ENCODE measurements at regions not wholly inside any gene's neighbourhood (a gene's known extent, or its start where the extent isn't known, plus 50 kb on each side); places are given as distances from the start of the nearest gene placed in this dataset.
A peak's percentile ranks its signal among the peaks of the same experiment; 100 is the strongest.
"Not testable (repeated sequence)": the region's sequence is repeated elsewhere in the genome, so short reads cannot be mapped to it uniquely, and the experiment has no call there.

DNA sequence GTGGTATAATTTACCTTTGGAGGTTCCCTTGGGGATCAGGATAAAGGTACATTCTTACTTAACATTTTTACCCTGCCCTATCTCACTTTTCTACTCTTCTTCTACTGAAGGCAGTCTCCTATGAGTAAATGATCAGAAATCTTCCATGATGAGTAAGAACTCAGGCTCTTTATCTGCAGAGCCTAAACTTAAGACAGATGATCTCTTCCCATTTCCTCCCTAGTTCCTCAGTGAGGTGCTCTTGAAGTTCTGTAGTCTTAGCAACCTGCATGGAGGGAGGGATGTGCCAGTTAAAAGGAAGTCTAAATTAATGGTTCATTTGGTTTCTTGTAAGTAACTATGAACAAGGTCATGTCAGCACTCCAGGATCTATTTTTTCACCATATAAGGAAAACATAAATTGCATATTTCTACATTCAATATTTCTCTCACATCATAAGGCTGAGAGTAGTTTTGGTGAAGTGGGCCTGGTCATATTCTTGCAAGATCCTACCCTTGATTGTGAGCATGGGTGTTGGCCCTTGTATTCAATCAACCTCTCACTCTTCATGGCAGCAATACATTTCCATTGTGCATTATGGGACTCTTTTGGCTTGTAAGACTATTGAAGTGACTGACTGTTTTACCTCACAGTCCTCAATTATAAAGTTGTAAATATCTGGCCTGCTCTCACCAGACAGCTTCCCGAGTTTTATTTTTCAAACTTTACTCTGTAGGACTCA lies 295.5 kb downstream of the SLC7A11 start:
- no peaks in the 10 kb centered on the region for H3K9me2 ChIP-seq
- no peak overlapping the region for H3K4me2 ChIP-seq
- H3K79me2 ChIP-seq (ENCODE audit: insufficient read depth), result no peaks in the 10 kb centered on the region
- no peaks in the 10 kb centered on the region for H3K27me3 ChIP-seq (ENCODE audit: insufficient read depth)
- H4K20me1 ChIP-seq (ENCODE audit: insufficient read depth), result no peaks in the 10 kb centered on the region
- no peaks in the 10 kb centered on the region for H3K9me3 ChIP-seq
- TF ChIP-seq JUND (IDR thresholded peaks at IDR 0.05) (0 out of 2 replicates have a peak, but pooled peaks have one; percentile 12), GABPA (IDR thresholded peaks at IDR 0.05; ENCODE audit: low read depth) (no peak)
- no peak overlapping the region for H3K4me3 ChIP-seq (ENCODE audit: low read depth in 2 of 2, low read length in 1 of 2)
- no peak overlapping the region for H3K27ac ChIP-seq (ENCODE audit: low read depth in 2 of 2, low read length in 1 of 2)
- H3K9ac ChIP-seq, result no peak overlapping the region
- no peak for DNase-seq
- no peaks in the 10 kb centered on the region for H3K36me3 ChIP-seq (replicated peaks in 1 of 2; ENCODE audit: control insufficient read depth in 1 of 2, insufficient read depth in 2 of 2, low read length in 1 of 2)
- WGBS (ENCODE audit: low lambda C conversion rate), result 69% methylated on average over 1 of the region's 1 CpG
- ChIA-PET POLR2A (no interaction called here), CTCF (no interaction called here)
- H3K4me1 ChIP-seq (ENCODE audit: control insufficient read depth in 1 of 2, insufficient read depth in 2 of 2, low read depth in 1 of 2, low read length in 1 of 2), result no peaks in the 10 kb centered on the region
- H3F3A ChIP-seq (replicated peaks; ENCODE audit: insufficient read depth), result no peaks in the 10 kb centered on the region
- no peak overlapping the region for H2AFZ ChIP-seq (ENCODE audit: low read depth)

DNA sequence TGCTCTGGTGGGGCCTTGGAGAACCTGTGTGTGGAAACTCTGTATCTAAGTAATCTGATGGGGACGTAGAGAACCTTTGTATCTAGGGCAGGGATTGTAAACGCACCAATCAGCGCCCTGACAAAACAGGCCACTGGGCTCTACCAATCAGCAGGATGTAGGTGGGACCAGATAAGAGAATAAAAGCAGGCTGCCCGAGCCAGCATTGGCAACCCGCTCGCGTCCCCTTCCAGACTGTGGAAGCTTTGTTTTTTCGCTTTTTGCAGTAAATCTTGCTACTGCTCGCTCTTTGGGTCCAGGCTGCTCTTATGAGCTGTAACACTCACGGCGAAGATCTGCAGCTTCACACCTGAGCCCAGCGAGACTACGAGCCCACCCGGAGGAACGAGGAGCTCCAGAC lies 299.3 kb downstream of the SLC7A11 start:
- CTCF ChIA-PET, result not testable (repeated sequence)

DNA sequence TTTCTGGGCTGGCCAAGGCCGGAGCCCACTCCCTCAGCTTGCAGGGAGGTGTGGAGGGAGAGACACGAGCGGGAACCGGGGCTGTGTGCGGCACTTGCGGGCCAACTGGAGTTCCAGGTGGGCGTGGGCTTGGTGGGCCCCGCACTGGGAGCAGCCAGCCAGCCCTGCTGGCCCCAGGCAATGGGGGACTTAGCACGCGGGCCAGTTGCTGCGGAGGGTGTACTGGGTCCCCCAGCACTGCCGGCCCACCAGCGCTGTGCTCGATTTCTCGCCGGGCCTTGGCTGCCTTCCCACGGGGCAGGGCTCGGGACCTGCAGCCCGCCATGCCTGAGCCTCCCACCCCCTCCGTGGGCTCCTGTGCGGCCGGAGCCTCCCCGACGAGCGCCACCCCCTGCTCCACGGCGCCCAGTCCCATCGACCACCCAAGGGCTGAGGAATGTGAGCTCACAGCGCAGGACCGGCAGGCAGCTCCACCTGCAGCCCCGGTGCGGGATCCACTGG lies 300.1 kb downstream of the SLC7A11 start:
- DNase-seq; H3K9me3 ChIP-seq; H3K79me2 ChIP-seq (ENCODE audit: insufficient read depth); H3F3A ChIP-seq (replicated peaks; ENCODE audit: insufficient read depth); H3K9me2 ChIP-seq; H3K4me3 ChIP-seq (ENCODE audit: low read depth in 2 of 2, low read length in 1 of 2); H3K4me2 ChIP-seq; H2AFZ ChIP-seq (ENCODE audit: low read depth); CTCF ChIA-PET; H3K27ac ChIP-seq (ENCODE audit: low read depth in 2 of 2, low read length in 1 of 2); H3K27me3 ChIP-seq (ENCODE audit: insufficient read depth); POLR2A ChIA-PET; H3K36me3 ChIP-seq (replicated peaks in 1 of 2; ENCODE audit: control insufficient read depth in 1 of 2, insufficient read depth in 2 of 2, low read length in 1 of 2); H3K4me1 ChIP-seq (ENCODE audit: control insufficient read depth in 1 of 2, insufficient read depth in 2 of 2, low read depth in 1 of 2, low read length in 1 of 2); H4K20me1 ChIP-seq (ENCODE audit: insufficient read depth); H3K9ac ChIP-seq: not testable (repeated sequence)
- WGBS (ENCODE audit: low lambda C conversion rate), result no CpG with 5 or more reads among the region's 32 CpGs

More for the DNA sequence above, 299.3 kb downstream of the SLC7A11 start:
- H3K27me3 ChIP-seq (ENCODE audit: insufficient read depth); H2AFZ ChIP-seq (ENCODE audit: low read depth); H3K4me2 ChIP-seq; H3F3A ChIP-seq (replicated peaks; ENCODE audit: insufficient read depth); H4K20me1 ChIP-seq (ENCODE audit: insufficient read depth); H3K4me3 ChIP-seq (ENCODE audit: low read depth in 2 of 2, low read length in 1 of 2); H3K9me3 ChIP-seq; H3K9ac ChIP-seq; H3K79me2 ChIP-seq (ENCODE audit: insufficient read depth); H3K4me1 ChIP-seq (ENCODE audit: control insufficient read depth in 1 of 2, insufficient read depth in 2 of 2, low read depth in 1 of 2, low read length in 1 of 2); H3K9me2 ChIP-seq; POLR2A ChIA-PET; DNase-seq; H3K27ac ChIP-seq (ENCODE audit: low read depth in 2 of 2, low read length in 1 of 2); H3K36me3 ChIP-seq (replicated peaks in 1 of 2; ENCODE audit: control insufficient read depth in 1 of 2, insufficient read depth in 2 of 2, low read length in 1 of 2): not testable (repeated sequence)
- WGBS (ENCODE audit: low lambda C conversion rate), result 91% methylated on average over 11 of the region's 15 CpGs

DNA sequence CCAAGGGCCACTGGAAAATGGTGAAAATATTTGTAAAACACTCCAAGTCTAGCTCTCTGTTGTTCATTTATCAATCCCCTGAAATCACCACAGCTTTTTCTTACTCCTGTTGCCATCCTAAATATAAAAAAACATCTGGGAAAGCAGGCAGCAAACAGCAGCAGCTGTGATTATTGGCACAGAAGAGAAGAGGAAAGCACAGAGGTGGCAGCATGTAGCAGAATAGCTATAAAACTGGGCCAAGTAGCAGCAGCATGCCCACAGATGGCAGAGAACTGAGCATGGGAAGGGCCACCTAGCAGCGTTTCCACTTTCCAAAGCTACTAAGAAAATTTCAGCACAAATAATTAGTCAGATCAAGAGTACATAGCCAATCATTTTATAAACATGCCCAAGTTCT lies 307.2 kb downstream of the SLC7A11 start:
- Histone ChIP-seq H3K9me3 (peaks cover 2% of the 10 kb centered on the region), H4K20me1 (ENCODE audit: insufficient read depth) (no peaks in the 10 kb centered on the region), H3F3A (replicated peaks; ENCODE audit: insufficient read depth) (no peaks in the 10 kb centered on the region), H3K9ac (no peak overlapping the region), H3K27ac (ENCODE audit: low read depth in 2 of 2, low read length in 1 of 2) (no peak overlapping the region), H3K9me2 (no peaks in the 10 kb centered on the region), H2AFZ (ENCODE audit: low read depth) (no peak overlapping the region), H3K4me1 (ENCODE audit: control insufficient read depth in 1 of 2, insufficient read depth in 2 of 2, low read depth in 1 of 2, low read length in 1 of 2) (no peaks in the 10 kb centered on the region), H3K4me3 (ENCODE audit: low read depth in 2 of 2, low read length in 1 of 2) (no peak overlapping the region), H3K36me3 (replicated peaks in 1 of 2; ENCODE audit: control insufficient read depth in 1 of 2, insufficient read depth in 2 of 2, low read length in 1 of 2) (no peaks in the 10 kb centered on the region), H3K4me2 (no peak overlapping the region), H3K79me2 (ENCODE audit: insufficient read depth) (no peaks in the 10 kb centered on the region), H3K27me3 (ENCODE audit: insufficient read depth) (no peaks in the 10 kb centered on the region)
- WGBS (ENCODE audit: low lambda C conversion rate), result 61% methylated on average over 1 of the region's 1 CpG
- DNase-seq, result no peak
- ChIA-PET CTCF (no interaction called here), POLR2A (no interaction called here)
- TF ChIP-seq SIN3A (IDR thresholded peaks at IDR 0.05; ENCODE audit: borderline replicate concordance, low read depth, low read length) (no peak), MXI1 (IDR thresholded peaks at IDR 0.05; ENCODE audit: low read depth, low read length) (no peak), YY1 (IDR thresholded peaks at IDR 0.05; ENCODE audit: low read depth) (no peak), NFIC (IDR thresholded peaks at IDR 0.05; ENCODE audit: borderline replicate concordance) (no peak), RFX5 (IDR thresholded peaks at IDR 0.05; ENCODE audit: low read length) (no peak), EZH2phosphoT487 (IDR thresholded peaks at IDR 0.05; ENCODE audit: borderline replicate concordance, low read depth) (no peak), ELF1 (IDR thresholded peaks at IDR 0.05) (no peak), POLR2AphosphoS5 (IDR thresholded peaks at IDR 0.05; ENCODE audit: low read depth, low read length) (no peak), RXRA (IDR thresholded peaks at IDR 0.05; ENCODE audit: borderline replicate concordance, low read depth) (no peak), FOXJ3 (CRISPR knock-in tag; IDR thresholded peaks at IDR 0.05) (no peak)
- TF ChIP-seq, protein P1, sequence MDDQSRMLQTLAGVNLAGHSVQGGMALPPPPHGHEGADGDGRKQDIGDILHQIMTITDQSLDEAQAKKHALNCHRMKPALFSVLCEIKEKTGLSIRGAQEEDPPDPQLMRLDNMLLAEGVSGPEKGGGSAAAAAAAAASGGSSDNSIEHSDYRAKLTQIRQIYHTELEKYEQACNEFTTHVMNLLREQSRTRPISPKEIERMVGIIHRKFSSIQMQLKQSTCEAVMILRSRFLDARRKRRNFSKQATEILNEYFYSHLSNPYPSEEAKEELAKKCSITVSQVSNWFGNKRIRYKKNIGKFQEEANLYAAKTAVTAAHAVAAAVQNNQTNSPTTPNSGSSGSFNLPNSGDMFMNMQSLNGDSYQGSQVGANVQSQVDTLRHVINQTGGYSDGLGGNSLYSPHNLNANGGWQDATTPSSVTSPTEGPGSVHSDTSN (IDR thresholded peaks at IDR 0.05), result no peak
- TF ChIP-seq, protein P2, sequence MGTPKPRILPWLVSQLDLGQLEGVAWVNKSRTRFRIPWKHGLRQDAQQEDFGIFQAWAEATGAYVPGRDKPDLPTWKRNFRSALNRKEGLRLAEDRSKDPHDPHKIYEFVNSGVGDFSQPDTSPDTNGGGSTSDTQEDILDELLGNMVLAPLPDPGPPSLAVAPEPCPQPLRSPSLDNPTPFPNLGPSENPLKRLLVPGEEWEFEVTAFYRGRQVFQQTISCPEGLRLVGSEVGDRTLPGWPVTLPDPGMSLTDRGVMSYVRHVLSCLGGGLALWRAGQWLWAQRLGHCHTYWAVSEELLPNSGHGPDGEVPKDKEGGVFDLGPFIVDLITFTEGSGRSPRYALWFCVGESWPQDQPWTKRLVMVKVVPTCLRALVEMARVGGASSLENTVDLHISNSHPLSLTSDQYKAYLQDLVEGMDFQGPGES (IDR thresholded peaks at IDR 0.05; ENCODE audit: low read depth, low read length), result no peak
